Activated CD8-positive, alpha-beta memory T cell treated with anti-CD3 and anti-CD28 coated beads, Interleukin-2, amount 50 U/mL, for 48 hours (primary cell): ENCODE measurements at regions not wholly inside any gene's neighbourhood (a gene's known extent, or its start where the extent isn't known, plus 50 kb on each side); places are given as distances from the start of the nearest gene placed in this dataset.

ENCODE experiments used
- DNase-seq: peaks from one replicate; pipeline ENCODE4 v3.0.0-alpha.2; 2020

- DNase-seq: no peak
Measured at GRCh38 chr5:141745390-141745789, 63.4 kb upstream of the ARAP3 start.

DNA sequence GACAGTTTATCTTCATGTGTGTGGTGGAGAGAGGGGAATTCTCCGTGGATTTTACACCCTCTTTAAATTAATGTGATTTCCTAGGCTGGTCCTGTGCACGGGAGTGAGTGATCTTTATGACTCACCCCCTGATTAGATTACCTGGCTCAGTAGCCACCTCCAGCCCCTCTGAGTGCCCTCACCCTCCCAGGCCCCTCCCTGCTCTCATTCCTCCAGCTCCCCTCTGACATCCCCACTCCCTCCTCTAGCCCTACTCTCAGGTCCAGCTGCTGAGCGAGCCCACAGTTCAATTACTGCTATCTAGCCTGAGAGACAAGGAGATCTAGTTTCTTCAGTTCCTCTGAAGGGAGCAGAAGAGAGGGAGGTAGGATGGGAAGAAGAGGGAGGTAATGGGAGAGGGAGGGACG is 61.8 kb upstream of the ARAP3 start:
- DNase-seq: no peak

- DNase-seq: no peak
Measured at GRCh38 chr5:141742866-141743851, 61.1 kb upstream of the ARAP3 start.

GRCh38 chr5:141742144-141742543 is 60.1 kb upstream of the ARAP3 start:
- DNase-seq: no peak

- DNase-seq: no peak
Measured at GRCh38 chr5:141740885-141741284, 58.9 kb upstream of the ARAP3 start.

DNA sequence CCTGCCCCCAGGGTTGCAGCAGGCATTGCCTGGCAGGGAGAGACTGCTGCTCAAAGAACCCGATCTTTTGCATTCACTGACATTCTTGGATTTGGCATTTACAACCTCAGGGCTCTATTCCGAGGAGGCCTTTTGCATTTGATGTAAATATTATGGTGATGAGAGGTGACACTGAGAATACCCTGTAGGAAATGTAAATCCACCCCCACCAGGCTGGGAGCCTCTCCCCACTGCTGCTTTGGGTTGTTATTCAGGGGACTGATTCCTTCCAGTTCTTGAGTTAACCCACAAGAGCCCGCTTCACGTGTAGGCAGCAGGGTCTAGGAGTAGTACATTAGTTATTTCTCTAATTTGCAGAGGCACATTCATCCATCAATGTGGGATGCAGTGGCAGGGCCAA is 55.5 kb upstream of the ARAP3 start:
- no peak for DNase-seq

GRCh38 chr5:141735823-141736222 is 53.8 kb upstream of the ARAP3 start:
- DNase-seq: no peak

GRCh38 chr5:141734501-141735229 is 52.6 kb upstream of the ARAP3 start:
- DNase-seq: peak; percentile 64

GRCh38 chr5:141733198-141733597 is 51.2 kb upstream of the ARAP3 start:
- DNase-seq: no peak

- no peak for DNase-seq
Measured at GRCh38 chr5:141732417-141732816, 50.4 kb upstream of the ARAP3 start.
